Rectal smooth muscle tissue (tissue), 1 donor: ENCODE measurements at regions not wholly inside any gene's neighbourhood (a gene's known extent, or its start where the extent isn't known, plus 50 kb on each side); places are given as distances from the start of the nearest gene placed in this dataset.
"Not testable (repeated sequence)": the region's sequence is repeated elsewhere in the genome, so short reads cannot be mapped to it uniquely, and the experiment has no call there.

ENCODE experiments used
- H3K27ac ChIP-seq: one replicate; pipeline ENCODE4 v1.7.0; 2013; ENCODE audit warnings: low read depth, low read length, inconsistent platforms
- H3K27me3 ChIP-seq: one replicate; pipeline ENCODE4 v1.7.0; 2013; ENCODE audit warnings: low read length; ENCODE audit not compliant: control insufficient read depth, insufficient read depth
- H3K36me3 ChIP-seq: one replicate; pipeline ENCODE4 v1.7.0; 2013; ENCODE audit warnings: low read length; ENCODE audit not compliant: control insufficient read depth, insufficient read depth
- H3K4me1 ChIP-seq: one replicate; pipeline ENCODE4 v1.7.0; 2013; ENCODE audit warnings: low read length; ENCODE audit not compliant: control insufficient read depth, insufficient read depth
- H3K4me3 ChIP-seq: one replicate; pipeline ENCODE4 v1.7.0; 2013; ENCODE audit warnings: low read length
- H3K9ac ChIP-seq: one replicate; pipeline ENCODE4 v1.7.0; 2013; ENCODE audit warnings: low read length

GRCh38 chr1:191432817-191433216, 725.4 kb upstream of the RGS18 start:
- H3K4me3 ChIP-seq, result no peak overlapping the region
- no peaks in the 10 kb centered on the region for H3K36me3 ChIP-seq
- H3K27me3 ChIP-seq, result no peaks in the 10 kb centered on the region

DNA sequence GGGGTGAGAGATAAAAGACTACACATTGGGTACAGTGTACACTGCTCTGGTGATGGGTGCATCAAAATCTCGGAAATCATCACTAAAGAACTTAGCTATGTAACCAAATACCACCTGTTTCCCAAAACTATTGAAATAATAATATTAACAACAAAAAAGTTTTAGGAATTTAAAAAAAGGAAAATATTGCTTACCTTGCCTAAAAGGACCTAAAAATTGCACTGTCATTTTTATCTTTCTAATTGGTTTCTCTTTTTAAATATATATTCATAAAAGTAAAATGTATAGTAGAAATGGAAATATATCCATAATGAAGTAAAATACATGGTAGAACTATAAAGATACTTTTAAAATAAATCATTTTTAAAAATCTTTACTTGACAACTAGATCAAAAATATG, 719.3 kb upstream of the RGS18 start:
- no peak overlapping the region for H3K27ac ChIP-seq
- H3K27me3 ChIP-seq, result no peaks in the 10 kb centered on the region
- no peaks in the 10 kb centered on the region for H3K36me3 ChIP-seq
- no peaks in the 10 kb centered on the region for H3K4me1 ChIP-seq
- no peak overlapping the region for H3K4me3 ChIP-seq
- no peak overlapping the region for H3K9ac ChIP-seq

More at GRCh38 chr1:191432817-191433216, 725.4 kb upstream of the RGS18 start:
- Histone ChIP-seq H3K9ac (no peak overlapping the region), H3K4me1 (no peaks in the 10 kb centered on the region), H3K27ac (no peak overlapping the region)

- not testable (repeated sequence) for H3K27me3 ChIP-seq, H3K4me3 ChIP-seq, H3K27ac ChIP-seq, H3K4me1 ChIP-seq, H3K9ac ChIP-seq, H3K36me3 ChIP-seq
Observed at GRCh38 chr1:191448279-191448678, 710.0 kb upstream of the RGS18 start.

- Histone ChIP-seq H3K36me3 (no peaks in the 10 kb centered on the region), H3K4me3 (no peak overlapping the region), H3K27ac (no peak overlapping the region), H3K9ac (no peak overlapping the region), H3K27me3 (no peaks in the 10 kb centered on the region), H3K4me1 (no peaks in the 10 kb centered on the region)
Observed at GRCh38 chr1:191452586-191452985, 705.7 kb upstream of the RGS18 start.

GRCh38 chr1:191453487-191453886, 704.8 kb upstream of the RGS18 start:
- Histone ChIP-seq H3K27ac (no peak overlapping the region), H3K36me3 (no peaks in the 10 kb centered on the region), H3K27me3 (no peaks in the 10 kb centered on the region), H3K4me3 (no peak overlapping the region), H3K4me1 (no peaks in the 10 kb centered on the region), H3K9ac (no peak overlapping the region)

- Histone ChIP-seq H3K9ac (no peak overlapping the region), H3K4me3 (no peak overlapping the region), H3K27ac (no peak overlapping the region), H3K4me1 (no peaks in the 10 kb centered on the region), H3K27me3 (no peaks in the 10 kb centered on the region), H3K36me3 (no peaks in the 10 kb centered on the region)
Observed at GRCh38 chr1:191457889-191458288, 700.4 kb upstream of the RGS18 start.

DNA sequence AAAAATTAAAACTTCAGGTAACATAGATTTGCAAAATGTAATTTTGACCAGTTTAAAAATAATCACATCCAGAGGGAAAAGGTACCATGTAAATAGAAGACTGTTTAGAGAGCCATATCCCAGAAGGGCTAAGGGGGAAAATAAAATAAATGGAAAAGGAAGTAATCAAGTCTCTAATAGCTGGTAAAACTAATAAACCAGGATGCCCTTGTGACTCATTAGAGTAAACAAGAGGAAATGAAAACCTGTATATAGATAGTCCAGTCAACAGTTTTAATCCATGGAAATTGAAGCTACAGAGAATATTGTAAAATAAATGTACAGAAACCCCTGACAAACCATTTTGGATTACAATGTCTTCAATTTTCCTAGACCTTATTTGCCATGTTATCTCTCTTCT, 698.0 kb upstream of the RGS18 start:
- Histone ChIP-seq H3K4me3 (no peak overlapping the region), H3K9ac (no peak overlapping the region), H3K27me3 (no peaks in the 10 kb centered on the region), H3K36me3 (no peaks in the 10 kb centered on the region), H3K4me1 (no peaks in the 10 kb centered on the region), H3K27ac (no peak overlapping the region)

DNA sequence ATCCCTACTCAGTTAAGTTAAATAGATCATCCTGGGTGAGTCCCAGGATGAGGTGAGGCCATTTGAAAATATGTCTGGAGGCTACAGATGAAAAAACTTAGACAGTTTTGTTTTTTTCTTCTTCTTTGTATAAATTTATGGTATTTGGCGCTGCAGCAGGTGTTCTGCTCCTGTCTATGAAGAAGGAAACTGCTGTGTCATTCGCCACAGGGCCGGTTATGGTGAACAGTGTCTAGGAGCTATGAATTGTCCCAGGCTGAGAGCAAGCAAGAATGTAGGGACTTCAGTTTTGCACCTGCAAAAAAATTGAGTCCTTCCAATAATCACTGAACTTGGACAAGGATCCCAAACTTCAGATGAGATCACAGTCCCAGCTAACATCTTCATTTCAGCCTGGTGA, 674.3 kb upstream of the RGS18 start:
- H3K4me1 ChIP-seq, result no peaks in the 10 kb centered on the region
- no peaks in the 10 kb centered on the region for H3K36me3 ChIP-seq
- H3K4me3 ChIP-seq, result no peak overlapping the region
- H3K27me3 ChIP-seq, result no peaks in the 10 kb centered on the region
- no peak overlapping the region for H3K9ac ChIP-seq
- no peak overlapping the region for H3K27ac ChIP-seq

DNA sequence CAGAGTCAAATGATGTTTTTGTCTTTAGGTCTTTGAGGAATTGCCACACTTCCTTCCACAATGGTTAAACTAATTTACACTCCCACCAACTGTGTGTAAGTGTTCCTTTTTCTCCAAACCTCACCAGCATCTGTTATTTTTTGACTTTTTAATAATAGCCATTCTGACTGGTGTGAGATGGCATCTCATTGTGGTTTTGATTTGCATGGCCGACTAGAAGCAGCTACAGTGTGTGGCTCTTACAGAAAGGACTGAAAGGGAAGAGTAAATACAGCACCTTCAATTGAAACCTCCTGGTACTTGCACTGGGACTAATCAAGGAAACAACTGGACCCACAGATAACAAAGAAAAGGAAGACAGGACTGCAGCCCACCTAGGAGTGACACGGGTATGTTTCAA, 668.0 kb upstream of the RGS18 start:
- no peak overlapping the region for H3K27ac ChIP-seq
- H3K9ac ChIP-seq, result no peak overlapping the region
- H3K36me3 ChIP-seq, result no peaks in the 10 kb centered on the region
- H3K4me3 ChIP-seq, result no peak overlapping the region
- H3K27me3 ChIP-seq, result no peaks in the 10 kb centered on the region
- H3K4me1 ChIP-seq, result no peaks in the 10 kb centered on the region

- H3K4me3 ChIP-seq, result no peak overlapping the region
- H3K36me3 ChIP-seq, result no peaks in the 10 kb centered on the region
- H3K4me1 ChIP-seq, result no peaks in the 10 kb centered on the region
- no peak overlapping the region for H3K9ac ChIP-seq
- no peak overlapping the region for H3K27ac ChIP-seq
- no peaks in the 10 kb centered on the region for H3K27me3 ChIP-seq
Observed at GRCh38 chr1:191495040-191495439, 663.2 kb upstream of the RGS18 start.

DNA sequence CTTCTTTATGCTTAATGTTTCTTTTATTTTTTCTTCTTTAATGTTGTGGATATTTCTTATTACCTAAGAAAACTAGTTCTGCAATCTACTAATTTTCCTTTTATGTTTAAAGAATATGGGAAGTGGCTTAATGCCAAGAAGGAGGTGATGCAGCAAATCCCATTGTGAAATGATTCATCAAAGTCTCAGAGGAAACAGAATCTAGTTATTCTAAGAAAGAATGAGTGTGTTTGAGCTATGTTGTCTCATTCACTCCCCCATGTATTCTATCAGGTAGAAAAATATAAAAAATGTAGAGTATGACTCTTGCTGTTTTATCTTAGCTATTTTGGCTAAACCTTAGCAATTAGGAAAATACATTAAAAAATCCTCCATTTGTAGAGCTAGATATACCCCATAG, 659.9 kb upstream of the RGS18 start:
- no peak overlapping the region for H3K9ac ChIP-seq
- H3K27ac ChIP-seq, result no peak overlapping the region
- H3K4me3 ChIP-seq, result no peak overlapping the region
- H3K4me1 ChIP-seq, result no peaks in the 10 kb centered on the region
- H3K27me3 ChIP-seq, result no peaks in the 10 kb centered on the region
- H3K36me3 ChIP-seq, result no peaks in the 10 kb centered on the region

DNA sequence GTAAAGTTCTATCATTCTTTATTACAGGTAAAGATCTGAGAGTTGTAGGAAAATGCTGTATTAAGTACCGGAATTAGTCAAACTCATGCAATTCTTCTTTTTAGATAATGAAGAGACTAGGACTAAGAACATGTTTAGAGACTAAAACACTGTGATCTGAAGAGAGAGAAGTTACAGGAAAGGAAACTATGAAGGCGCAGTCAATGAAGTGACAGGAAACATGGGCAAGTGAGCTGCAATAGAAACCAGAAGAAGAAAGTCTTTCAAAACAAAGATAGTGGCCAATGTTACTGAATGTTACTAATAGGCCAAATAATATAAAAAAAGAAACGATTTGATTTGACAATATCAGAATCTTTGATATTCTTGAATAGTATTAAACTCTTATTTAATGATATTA, 659.4 kb upstream of the RGS18 start:
- Histone ChIP-seq H3K27me3 (no peaks in the 10 kb centered on the region), H3K4me3 (no peak overlapping the region), H3K9ac (no peak overlapping the region), H3K27ac (no peak overlapping the region), H3K4me1 (no peaks in the 10 kb centered on the region), H3K36me3 (no peaks in the 10 kb centered on the region)

DNA sequence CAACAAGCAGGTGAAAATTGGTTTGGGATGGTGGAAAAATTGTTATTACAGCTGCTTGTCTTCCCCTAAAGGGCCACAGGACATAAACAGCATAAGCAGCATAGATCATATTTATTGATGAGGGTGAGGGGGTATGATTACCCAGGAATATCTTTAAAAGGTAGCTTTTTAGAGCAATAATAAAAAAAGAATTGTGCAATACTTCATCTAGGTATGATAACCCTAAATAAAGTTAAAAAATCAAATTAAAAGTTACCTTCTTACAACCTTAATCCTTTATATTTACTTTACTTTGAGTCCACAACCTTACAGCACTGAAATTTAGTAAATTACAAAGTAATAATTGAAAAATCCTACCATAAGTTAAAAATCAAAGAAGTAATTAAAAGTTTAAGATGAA, 653.3 kb upstream of the RGS18 start:
- no peaks in the 10 kb centered on the region for H3K4me1 ChIP-seq
- H3K36me3 ChIP-seq, result no peaks in the 10 kb centered on the region
- no peak overlapping the region for H3K27ac ChIP-seq
- no peak overlapping the region for H3K9ac ChIP-seq
- no peaks in the 10 kb centered on the region for H3K27me3 ChIP-seq
- no peak overlapping the region for H3K4me3 ChIP-seq

DNA sequence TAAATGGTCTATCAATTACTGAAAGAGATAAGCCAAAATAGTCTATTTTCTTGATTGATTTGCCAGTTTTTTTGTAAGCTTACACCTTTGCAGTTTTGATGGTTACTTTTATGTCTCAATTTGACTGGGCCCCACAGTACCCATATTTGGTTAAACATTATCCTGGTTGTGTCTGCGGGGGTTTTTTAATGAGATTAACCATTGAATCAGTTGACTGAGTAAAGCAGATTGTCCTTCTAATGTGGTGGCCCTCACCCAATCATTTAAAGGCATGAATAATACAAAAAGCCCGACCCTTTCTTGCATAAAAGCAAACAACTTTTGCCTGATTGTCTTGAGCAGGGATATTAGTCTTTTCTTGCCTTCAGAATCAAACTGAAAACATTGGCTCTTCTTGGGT, 650.0 kb upstream of the RGS18 start:
- H3K27me3 ChIP-seq, result no peaks in the 10 kb centered on the region
- no peak overlapping the region for H3K4me3 ChIP-seq
- no peak overlapping the region for H3K9ac ChIP-seq
- H3K4me1 ChIP-seq, result no peaks in the 10 kb centered on the region
- H3K36me3 ChIP-seq, result no peaks in the 10 kb centered on the region
- no peak overlapping the region for H3K27ac ChIP-seq
